ENCODE measurements at regions not wholly inside any gene's neighbourhood (a gene's known extent, or its start where the extent isn't known, plus 50 kb on each side); places are given as distances from the start of the nearest gene placed in this dataset.

- WGBS, 2 donors, result 33 to 41% methylated on average over 1 of the region's 1 CpG
- TF ChIP-seq CTCF (IDR thresholded peaks at IDR 0.05) (no peak), POLR2A (IDR thresholded peaks at IDR 0.05) (no peak)
- Histone ChIP-seq H3K4me1 (no peaks in the 10 kb centered on the region), H3K27ac (no peak overlapping the region), H3K36me3 (replicated peaks in 1 of 2; ENCODE audit: insufficient read depth in 1 of 2, low read depth in 2 of 2) (no peaks in the 10 kb centered on the region), H3K9me3 (peaks cover 0 to 15% (median 0%) of the 10 kb centered on the region in 3 donors), H3K27me3 (no peaks in the 10 kb centered on the region), H3K4me3 (no peak overlapping the region)
- DNase-seq (no peak), ATAC-seq (no peak)
- intact Hi-C loops (cut with DNase I), result no loop called here
Measured at GRCh38 chr12:94020335-94020734, 128.0 kb upstream of the PLXNC1 start.

GRCh38 chr12:94023879-94024278 lies 124.5 kb upstream of the PLXNC1 start:
- DNase-seq, result no peak
- H3K9me3 ChIP-seq, result no peaks in the 10 kb centered on the region
- H3K4me1 ChIP-seq, result no peaks in the 10 kb centered on the region
- intact Hi-C loops (cut with DNase I), result no loop called here
- H3K4me3 ChIP-seq, result no peak overlapping the region
- H3K27ac ChIP-seq, result no peak overlapping the region
- no peak for TF ChIP-seq CTCF (IDR thresholded peaks at IDR 0.05)
- no peak for TF ChIP-seq POLR2A (IDR thresholded peaks at IDR 0.05)
- no peaks in the 10 kb centered on the region for H3K36me3 ChIP-seq (replicated peaks in 1 of 2; ENCODE audit: insufficient read depth in 1 of 2, low read depth in 2 of 2)
- ATAC-seq, result no peak
- H3K27me3 ChIP-seq, result no peaks in the 10 kb centered on the region

- Histone ChIP-seq H3K36me3 (replicated peaks in 1 of 2; ENCODE audit: insufficient read depth in 1 of 2, low read depth in 2 of 2) (no peaks in the 10 kb centered on the region), H3K27ac (no peak overlapping the region), H3K27me3 (no peaks in the 10 kb centered on the region), H3K9me3 (no peaks in the 10 kb centered on the region), H3K4me1 (no peaks in the 10 kb centered on the region), H3K4me3 (no peak overlapping the region)
- intact Hi-C loops (cut with DNase I), result no loop called here
- 62 to 66% methylated on average over 4 of the region's 4 CpGs for WGBS, 2 donors
- TF ChIP-seq POLR2A (IDR thresholded peaks at IDR 0.05), result no peak
- TF ChIP-seq CTCF (IDR thresholded peaks at IDR 0.05), result no peak
- DNase-seq, result no peak
- no peak for ATAC-seq
Measured at GRCh38 chr12:94025068-94025467, 123.3 kb upstream of the PLXNC1 start.

- DNase-seq, result no peak
- Histone ChIP-seq H3K36me3 (replicated peaks in 1 of 2; ENCODE audit: insufficient read depth in 1 of 2, low read depth in 2 of 2) (no peaks in the 10 kb centered on the region), H3K27me3 (no peaks in the 10 kb centered on the region), H3K27ac (no peak overlapping the region), H3K4me1 (no peaks in the 10 kb centered on the region), H3K9me3 (no peaks in the 10 kb centered on the region), H3K4me3 (no peak overlapping the region)
- WGBS, 2 donors, result 44 to 75% methylated on average over 1 of the region's 1 CpG
- intact Hi-C loops (cut with DNase I), result no loop called here
- no peak for ATAC-seq
- TF ChIP-seq POLR2A (IDR thresholded peaks at IDR 0.05) (no peak), CTCF (IDR thresholded peaks at IDR 0.05) (no peak)
Measured at GRCh38 chr12:94025756-94026155, 122.6 kb upstream of the PLXNC1 start.

GRCh38 chr12:94026596-94026995 lies 121.8 kb upstream of the PLXNC1 start:
- H3K4me1 ChIP-seq, result no peaks in the 10 kb centered on the region

More at GRCh38 chr12:94026596-94026995, 121.8 kb upstream of the PLXNC1 start:
- H3K27ac ChIP-seq, result no peak overlapping the region
- no peak overlapping the region for H3K4me3 ChIP-seq
- intact Hi-C loops (cut with DNase I), result no loop called here
- DNase-seq, result no peak
- H3K36me3 ChIP-seq (replicated peaks in 1 of 2; ENCODE audit: insufficient read depth in 1 of 2, low read depth in 2 of 2), result no peaks in the 10 kb centered on the region
- no peaks in the 10 kb centered on the region for H3K9me3 ChIP-seq
- ATAC-seq, result no peak
- no peaks in the 10 kb centered on the region for H3K27me3 ChIP-seq
- TF ChIP-seq CTCF (IDR thresholded peaks at IDR 0.05) (no peak), POLR2A (IDR thresholded peaks at IDR 0.05) (no peak)
